Vagina (tissue), 2 donors: ENCODE measurements at regions not wholly inside any gene's neighbourhood (a gene's known extent, or its start where the extent isn't known, plus 50 kb on each side); places are given as distances from the start of the nearest gene placed in this dataset.

Source experiments
- POLR2AphosphoS5 ChIP-seq, 2 donors: sonication (generic); formaldehyde crosslinking; IDR thresholded peaks; one replicate each; pipeline ENCODE4 v1.9.0; 2017; ENCODE audit warnings: antibody characterized with exemption in 2 of 2, mild to moderate bottlenecking in 2 of 2, low read depth in 1 of 2; ENCODE audit not compliant: insufficient read depth in 1 of 2
- TF ChIP-seq, protein P1 (sequence below), 3 experiments: fragments of 450-650 bp in 2 of 3; fragments of 200-600 bp in 1 of 3; sonication (generic) in 1 of 3; IDR thresholded peaks; one replicate each; pipeline ENCODE4 v1.5.1; 2017 to 2019; ENCODE audit warnings: antibody characterized with exemption in 3 of 3, mild to moderate bottlenecking in 2 of 3, moderate library complexity in 2 of 3

DNA sequence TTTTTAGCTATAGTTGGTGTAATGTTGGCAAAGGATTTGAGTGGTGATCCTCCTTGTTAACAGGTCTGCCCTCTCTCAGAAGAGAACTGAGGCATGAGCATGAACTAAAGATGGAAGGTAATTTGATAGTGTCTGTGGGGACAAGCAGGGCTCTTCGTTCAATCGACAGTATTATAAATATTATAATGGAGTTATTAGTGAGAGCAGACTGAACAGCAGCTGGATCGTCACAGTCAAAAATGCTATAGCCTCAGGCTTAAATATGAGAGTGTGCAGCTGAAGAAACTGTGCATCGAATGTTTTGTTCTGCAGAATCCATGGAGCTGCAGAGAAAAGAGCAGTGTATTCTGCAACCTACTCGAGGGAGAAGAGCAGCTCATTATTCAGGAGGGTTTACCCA, 757.3 kb downstream of the DNAH5 start:
- TF ChIP-seq, protein P1, sequence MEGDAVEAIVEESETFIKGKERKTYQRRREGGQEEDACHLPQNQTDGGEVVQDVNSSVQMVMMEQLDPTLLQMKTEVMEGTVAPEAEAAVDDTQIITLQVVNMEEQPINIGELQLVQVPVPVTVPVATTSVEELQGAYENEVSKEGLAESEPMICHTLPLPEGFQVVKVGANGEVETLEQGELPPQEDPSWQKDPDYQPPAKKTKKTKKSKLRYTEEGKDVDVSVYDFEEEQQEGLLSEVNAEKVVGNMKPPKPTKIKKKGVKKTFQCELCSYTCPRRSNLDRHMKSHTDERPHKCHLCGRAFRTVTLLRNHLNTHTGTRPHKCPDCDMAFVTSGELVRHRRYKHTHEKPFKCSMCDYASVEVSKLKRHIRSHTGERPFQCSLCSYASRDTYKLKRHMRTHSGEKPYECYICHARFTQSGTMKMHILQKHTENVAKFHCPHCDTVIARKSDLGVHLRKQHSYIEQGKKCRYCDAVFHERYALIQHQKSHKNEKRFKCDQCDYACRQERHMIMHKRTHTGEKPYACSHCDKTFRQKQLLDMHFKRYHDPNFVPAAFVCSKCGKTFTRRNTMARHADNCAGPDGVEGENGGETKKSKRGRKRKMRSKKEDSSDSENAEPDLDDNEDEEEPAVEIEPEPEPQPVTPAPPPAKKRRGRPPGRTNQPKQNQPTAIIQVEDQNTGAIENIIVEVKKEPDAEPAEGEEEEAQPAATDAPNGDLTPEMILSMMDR (IDR thresholded peaks at IDR 0.05): no peak
- no peak for TF ChIP-seq POLR2AphosphoS5 (IDR thresholded peaks at IDR 0.05; ENCODE audit: insufficient read depth in 1 of 2, low read depth in 1 of 2)
